NCI-H2081 treated with DMSO at 0.1 percent for 48 hours (cell line): ENCODE measurements at regions not wholly inside any gene's neighbourhood (a gene's known extent, or its start where the extent isn't known, plus 50 kb on each side); places are given as distances from the start of the nearest gene placed in this dataset.
"Not testable (repeated sequence)": the region's sequence is repeated elsewhere in the genome, so short reads cannot be mapped to it uniquely, and the experiment has no call there.

Experiments
- DNase-seq: peaks from one replicate; lab custom pipeline; 2025; lab: John Stamatoyannopoulos, UW

DNA sequence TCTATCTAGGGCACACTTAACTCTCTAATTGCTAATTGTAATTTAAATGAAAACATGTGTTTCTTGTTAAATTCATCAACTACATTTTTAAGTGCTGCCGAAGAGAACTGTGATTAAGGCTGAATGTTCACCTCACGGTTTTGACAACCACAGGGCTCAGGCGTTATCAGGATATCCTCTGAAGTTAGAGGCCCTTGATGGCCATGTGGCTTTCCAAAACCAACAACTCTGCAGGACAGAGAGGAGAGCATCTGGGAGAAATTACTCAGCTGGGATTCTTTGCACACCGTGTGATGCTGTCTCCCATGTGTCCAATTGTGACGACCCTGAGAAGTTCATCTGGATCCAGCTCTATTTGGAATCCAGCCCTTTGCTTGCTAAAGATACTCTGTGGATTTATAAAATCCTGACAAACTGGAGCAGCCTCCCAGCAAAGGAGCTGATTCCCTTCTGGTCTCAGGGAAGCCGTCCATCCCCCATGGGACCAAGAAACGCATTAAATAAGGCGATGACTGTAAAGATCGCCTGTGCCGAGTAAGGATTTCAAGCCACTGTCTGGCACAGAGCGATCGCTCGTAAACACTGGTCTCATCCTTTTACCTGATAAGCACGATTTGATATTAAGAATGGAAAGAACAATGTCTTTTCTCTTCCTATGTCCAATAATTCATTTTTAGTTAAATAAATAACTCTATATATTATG is 401.1 kb downstream of the CD83 start:
- DNase-seq = no peak

DNA sequence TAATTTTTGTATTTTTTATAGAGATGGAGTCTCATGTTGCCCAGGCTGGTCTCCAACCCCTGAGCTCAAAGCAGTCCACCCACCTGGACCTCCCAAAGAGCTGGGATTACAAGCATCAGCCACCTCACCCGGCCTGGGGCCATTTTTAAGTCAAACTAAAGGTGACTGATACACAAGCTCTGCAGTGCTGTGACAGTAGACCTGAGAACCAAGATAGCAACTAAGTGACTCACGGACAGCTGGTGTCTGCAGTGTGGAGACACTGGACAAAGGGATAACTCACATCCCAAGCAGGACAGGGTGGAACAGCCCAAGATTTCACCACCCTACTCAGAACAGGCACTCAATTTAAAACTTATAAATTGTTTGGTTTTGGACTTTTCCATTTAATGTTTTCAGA is 402.5 kb downstream of the CD83 start:
- DNase-seq = no peak

DNA sequence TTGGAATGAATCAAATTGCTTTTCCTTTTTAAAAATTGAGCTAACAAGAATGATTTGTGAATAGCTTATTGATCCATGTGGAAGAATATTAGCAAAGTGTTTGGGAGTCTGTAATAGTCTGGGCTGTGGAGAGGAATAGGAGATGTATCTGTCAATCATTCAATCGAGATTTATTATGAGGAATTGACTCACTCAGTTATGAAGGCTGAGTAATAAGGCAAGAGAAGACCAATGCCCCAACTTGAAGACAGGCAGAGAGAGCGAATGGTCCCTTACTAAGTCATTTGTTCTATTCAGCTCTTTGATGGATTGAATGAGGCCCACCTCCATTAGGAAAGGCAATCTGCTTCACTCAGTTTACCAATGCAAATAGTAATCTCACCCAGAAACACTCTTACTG is 403.0 kb downstream of the CD83 start:
- no peak for DNase-seq

DNA sequence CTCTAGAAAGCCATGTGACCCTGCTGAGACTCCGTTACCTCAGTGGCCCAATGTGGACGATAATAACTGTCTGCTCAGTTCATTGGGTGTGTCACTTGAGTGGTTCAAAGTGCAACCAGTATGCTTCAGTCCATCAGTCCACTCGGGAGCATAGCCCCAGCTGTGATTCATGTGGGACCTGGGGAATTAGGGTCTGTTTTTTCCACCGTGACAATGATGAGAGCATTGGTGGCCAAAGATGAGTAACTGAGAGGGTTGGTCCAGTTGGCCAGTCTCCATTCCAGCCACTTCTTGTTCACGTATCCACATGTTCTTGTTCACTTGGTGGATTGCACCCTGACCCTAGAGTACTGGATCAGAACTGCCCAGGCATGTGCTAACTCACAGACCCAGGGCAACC is 403.6 kb downstream of the CD83 start:
- DNase-seq = no peak

DNA sequence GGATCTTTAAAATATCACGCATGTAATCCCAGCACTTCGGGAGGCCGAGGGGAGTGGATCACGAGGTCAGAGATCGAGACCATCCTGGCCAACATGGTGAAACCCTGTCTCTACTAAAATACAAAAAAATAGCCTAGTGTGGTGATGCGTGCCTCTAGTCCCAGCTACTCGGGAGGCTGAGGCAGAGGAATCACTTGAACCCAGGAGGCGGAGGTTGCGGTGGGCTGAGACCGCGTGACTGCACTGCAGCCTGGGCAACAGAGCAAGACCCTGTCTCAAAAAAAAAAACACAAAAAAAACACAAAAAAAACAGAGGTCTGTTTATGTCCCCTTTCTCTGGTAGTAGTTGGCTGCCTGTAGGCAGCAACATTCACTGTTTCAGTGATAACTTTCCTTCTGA is 404.3 kb downstream of the CD83 start:
- not testable (repeated sequence) for DNase-seq

DNA sequence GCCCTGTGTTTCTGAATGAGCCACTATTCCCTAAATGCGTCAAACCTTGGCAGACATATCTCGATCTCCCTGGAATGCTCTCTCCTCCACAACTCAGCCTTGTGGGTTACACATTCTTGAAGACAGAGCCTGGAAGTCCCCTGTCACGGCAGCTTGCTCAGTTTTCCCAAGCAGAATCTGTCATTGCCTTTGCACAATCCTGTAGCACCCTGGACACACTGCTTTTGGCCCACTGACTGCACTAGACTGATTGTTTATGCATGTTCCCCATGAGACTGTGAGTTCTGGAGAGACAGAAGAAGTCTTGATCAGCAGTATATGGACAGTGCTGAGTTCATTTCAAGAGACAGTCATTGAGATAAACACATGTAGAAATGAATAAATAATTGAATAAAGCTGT is 406.7 kb downstream of the CD83 start:
- no peak for DNase-seq

DNA sequence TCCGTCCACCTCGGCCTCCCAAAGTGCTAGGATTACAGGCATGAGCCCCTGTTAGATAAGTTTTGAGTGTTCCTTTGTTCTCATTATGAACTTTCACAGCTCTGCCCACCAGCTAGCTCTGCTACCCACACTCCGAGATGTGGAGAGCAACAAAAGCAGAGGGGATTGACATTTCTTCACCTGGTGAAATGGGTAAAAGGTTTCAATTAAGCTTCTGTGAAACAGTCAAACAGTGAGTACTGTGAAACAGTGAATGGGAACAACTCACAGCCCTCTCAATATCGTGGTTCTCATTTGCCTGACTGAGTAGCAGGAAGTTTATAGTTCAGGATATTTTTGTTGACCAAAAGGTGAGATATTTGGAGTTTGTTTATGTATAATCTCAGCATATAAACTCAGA is 412.8 kb downstream of the CD83 start:
- DNase-seq = no peak

DNA sequence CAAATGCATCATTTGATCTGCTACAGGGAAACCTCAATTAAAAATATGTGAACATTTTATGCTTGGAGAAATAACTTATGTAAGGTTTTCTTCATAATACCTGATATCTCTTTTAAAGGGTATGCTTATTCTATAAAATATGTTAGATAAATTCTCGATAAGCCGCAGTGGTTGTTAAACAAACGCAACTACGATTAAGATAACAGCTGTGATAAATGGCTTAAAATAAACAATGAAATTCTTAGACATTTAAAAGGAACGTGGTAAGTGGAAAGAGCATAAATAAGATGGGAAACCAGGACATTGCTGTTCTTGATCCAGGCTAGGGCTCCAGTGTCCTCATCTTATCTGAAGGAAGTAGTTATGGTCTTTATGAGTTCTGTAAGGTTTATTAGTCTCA is 415.9 kb downstream of the CD83 start:
- no peak for DNase-seq

DNA sequence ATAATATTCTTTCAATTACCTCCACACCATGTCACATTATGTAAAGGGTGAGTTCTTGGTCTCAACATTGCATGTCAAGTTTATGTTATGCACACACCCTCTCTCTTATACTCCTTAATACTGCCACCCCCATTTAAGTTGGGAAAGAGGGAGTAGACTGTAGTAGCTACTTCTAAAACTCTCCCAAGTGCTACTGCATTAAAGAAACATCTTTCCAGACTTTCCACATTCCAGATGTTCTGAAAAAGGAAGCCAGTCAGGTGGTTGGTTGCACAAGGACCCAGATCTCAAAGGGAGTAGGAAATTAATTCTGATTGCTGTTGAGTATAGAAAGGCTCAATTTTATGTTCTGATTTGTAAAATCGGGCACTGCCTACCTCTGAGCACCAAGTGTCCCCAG is 419.5 kb downstream of the CD83 start:
- DNase-seq = no peak

DNA sequence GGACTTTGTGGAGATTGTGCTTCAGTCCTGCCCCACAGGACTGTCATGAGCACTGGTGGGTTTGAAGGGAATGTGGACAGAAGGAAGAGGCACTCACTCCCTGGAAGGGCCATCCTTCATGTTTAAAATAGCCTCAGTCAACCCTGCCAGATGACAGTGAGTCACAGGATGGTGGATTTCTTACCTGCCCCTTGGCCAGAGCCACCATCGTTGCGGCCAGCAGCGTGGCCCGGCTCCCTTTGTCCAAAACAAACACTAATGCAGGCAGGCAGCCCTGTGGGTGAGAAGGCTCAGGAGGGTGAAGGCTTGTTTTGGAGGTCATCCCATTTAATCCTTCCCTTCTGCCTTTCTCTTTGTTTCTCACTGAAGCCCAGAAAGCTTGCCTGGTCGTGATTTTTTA is 422.7 kb downstream of the CD83 start:
- no peak for DNase-seq

DNA sequence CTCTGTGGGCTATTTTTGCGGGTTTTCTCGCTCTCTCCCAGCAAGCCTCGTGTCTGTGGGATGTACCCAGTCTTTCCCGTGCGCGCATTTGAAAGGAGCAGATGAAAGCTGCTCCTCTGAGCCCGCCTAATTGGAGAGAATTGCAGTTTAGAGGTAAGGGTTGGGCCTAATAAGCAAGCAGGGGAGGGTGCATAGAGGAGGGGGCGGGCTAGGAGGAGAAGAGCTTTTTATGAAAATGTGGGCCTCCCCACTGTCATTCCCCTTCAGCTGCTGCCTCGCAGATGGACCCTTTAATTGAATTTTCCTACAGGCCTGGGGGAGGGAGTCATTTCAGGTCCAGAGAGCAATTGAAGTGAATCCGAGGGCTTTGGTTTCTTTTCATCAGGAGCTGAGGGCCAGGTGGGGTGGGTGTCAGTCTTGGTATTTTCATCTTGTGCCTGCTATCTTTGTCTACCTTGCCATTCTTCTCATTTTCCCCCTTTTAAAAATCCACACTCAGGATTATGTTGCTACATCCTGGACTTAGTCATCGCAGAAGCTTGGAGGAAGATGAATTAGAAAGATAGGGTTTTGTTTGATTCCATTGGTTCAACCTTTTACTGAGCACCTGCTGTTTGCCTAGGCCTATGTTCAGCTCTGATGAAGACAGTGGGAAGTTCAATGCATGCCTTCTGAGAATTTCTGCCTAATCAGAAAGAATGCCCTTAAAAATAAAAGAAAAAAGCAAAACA is 423.4 kb downstream of the CD83 start:
- no peak for DNase-seq

DNA sequence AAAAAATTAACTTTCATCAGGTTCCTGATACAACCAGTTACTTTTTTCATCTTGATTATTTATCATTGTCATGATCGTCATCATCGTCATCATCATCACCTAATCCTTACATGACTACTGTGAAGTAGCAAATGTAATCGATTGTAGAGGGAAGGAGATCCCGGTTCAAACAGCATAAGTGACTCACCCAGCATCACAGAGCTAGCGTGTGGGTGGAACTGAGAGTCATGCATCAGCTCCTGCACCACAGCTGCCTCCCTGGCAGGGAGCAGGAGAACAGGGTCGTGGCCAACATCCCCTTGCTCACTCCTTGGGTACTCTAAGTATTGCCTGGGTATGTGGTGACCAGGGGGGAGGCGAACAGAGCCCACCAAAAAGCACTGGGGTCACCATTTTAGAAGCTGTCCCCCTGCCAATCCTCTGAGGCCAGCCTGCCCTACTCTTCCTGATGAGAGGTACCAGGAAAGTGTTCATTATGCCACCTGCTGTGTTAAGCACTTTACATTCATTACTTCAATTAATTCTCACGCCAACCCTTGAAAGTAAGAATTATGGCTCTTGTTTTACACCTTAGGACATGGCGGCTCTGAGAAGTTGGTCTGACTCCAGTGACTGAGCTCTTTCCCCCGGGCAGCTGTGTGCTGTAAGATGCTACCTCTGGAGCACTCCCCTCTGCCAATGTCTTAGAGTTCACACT is 425.2 kb downstream of the CD83 start:
- DNase-seq = no peak

DNA sequence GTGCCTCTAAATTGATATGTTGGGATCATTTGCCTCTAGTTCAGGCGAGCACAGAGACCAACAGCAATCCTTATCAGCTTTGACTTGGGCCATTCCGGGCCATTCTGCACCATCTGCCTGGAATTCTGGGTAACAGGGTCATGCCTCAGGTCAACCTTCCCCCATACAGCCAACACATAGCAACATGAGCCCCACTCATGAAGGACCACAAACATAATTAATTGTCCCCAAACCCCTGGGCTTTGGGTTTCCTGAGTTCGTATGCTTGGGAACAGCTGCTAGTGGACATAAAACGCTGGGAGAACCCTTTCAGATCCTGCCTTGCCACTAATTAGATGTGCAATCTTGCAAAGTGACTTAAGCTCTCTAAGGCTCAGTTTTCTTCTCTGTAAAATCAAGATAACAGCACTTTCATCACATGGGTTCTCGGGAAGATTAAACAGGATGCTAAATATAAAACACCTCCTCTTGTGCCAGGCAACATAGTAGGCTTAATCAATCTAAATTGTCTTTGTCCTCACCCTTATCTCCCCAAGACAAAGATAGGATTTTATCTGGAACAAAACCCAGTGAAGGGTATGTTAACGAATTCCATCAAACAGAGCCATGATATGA is 426.5 kb downstream of the CD83 start:
- DNase-seq = no peak

DNA sequence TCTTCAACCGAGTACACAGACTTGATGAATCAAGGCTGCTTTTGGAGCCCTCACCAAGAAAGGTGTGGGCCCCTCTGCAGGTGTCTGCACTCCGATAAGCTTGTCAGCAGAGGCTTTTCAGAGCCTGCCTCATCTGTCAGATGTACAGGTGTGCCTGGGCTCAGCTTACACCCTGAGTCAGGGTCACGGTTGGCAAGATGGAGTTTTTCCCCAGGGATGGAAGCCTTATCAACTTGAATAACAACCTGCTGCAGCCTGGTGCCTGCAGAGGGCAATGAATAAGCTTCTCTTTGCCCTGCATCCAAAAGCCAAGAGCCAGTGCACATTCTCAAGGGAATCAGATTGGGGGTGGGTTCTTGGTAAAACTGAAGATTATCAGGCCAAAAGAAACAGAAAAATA is 427.1 kb downstream of the CD83 start:
- DNase-seq = no peak

DNA sequence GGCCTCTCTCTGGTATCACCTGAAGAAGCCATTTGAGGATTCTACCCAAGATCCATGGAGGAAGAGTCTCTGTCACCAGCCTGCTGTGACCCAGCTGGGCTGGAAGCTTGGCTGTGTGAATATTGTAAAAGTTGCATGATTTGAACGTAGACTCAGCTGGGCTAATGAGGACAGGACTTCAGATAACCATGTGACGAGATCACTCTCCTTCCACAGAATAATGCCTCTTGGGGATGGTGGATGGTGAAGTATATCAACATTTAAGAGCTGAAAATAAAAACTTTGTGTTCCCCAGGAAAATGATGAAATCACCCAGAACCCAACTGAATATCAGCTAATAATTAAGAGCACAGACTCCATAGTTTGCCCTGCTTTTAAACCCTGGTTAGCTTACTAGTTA is 427.9 kb downstream of the CD83 start:
- DNase-seq = no peak

DNA sequence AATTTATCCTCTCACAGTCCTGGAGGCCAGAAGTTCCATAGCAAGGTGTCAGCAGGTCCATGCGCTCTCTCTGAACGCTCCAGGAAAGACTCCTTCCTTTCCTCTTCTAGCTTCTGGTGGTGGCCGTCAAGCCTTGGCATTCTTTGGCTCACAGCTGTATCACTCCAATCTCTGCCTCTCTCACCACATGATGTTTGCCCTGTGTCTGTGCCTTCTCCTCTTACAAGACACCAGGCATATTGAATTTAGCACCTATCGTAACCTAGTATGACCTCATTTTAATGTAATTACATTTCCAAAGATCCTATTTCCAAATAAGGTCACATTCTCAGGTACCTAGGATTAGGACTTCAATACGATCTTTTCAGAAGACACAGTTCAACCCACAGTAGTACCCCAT is 428.5 kb downstream of the CD83 start:
- no peak for DNase-seq

DNA sequence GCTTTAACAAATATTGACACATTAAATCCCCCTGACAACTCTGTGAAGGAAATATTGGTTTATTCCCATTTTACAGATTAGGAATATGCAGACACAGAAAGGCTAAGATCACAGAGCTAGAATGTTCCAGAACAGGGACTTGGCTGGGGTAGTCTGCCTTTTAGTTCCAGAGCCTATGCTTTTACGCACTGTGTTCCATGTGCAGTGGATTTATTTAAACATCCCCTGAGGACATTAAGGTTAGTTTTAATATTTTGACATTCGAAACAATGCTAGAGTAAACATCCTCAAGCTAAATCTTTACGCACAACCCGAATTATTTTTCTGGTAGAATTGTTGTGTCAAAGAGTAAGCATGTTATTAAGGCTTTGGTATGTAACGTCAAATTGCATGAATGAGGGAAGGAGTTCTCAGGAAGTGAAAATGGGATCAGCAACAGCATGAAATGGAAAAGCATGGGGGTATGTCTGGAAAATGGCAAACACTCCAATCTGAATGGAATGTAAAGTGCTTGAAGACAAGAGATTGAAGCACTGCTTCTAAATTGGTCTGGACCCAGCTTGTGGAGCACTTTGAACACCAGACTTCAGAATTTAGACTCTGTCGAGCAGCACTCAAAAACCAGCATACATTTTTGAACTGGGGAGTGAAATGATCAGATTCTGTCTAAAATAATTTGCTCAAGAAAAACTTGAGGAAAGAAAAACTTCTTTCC is 429.9 kb downstream of the CD83 start:
- DNase-seq = no peak

DNA sequence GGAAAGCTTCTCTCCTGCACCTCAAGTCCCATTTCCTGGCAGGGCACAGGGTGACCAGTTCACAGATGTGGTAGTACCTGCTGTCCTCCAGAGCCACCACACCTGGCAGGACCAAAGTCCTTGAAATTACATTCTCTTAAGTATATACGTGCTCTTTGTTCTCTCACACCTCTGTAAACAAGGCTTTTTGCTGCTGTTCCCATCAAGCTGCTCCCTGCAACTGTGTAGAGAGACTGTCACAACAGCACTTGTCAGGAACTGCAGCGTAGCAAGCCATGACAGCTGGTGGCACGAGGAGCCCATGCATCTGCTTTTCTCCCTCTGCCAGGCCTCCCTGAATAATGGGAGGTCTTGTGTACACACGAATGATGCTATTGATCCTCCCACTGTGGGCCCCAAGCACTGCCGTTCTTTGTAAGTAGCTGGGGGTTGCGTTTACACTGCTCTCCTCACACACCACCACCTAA is 431.8 kb downstream of the CD83 start:
- no peak for DNase-seq

DNA sequence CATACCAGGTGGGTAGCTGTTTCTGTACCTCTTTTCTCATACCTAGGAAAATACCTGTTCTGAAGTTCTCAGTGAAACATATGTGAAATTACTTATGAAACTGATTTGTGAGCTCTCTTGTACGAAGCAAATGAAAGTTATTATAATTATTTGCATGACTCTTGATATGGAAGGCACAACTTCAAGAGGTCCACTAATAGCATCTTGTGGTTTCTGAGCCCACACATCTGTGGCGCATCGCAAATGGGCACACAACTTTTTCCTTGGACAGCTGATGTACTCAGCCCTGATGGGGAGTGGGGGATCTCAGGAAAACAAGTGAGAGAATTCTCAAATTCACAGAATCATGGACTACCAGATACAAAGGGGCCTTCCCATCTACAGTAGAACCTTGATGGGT is 432.3 kb downstream of the CD83 start:
- DNase-seq = no peak

DNA sequence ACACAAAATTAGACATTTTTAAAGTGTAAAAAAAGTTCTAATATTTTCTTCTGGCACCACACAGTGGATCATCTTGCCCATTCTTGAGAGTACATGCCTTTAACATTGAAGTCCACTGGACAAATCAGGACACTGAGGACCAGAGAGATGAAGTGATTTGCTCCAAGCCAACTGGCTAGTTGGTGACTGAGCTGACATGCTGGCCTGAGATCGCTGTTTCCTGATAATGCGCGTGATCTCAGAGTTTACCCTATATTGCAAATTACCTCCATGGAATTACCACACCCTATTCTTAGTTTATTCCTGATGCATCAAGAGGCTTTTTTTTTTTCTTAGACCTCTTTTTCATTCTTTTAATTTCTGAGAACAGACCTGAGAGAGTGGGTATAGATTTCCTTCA is 432.8 kb downstream of the CD83 start:
- no peak for DNase-seq

DNA sequence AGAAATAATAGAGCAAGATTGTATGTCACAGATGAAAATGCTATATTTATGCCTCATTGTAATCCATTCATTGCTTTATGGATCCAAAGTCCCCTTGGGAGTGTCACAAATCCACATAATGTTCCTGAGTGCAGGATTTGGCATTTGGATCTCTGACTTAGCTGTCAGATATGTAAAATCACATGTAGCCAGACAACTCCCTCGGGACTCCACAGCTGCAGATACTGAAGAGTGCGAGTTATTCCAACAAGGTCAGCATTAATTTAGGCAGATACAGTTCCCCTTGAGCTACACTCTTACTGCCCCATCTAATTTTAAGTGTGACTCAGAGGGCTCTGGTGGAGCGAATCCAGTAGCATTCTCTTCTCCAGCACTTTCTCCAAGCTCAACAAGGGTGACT is 433.2 kb downstream of the CD83 start:
- DNase-seq = no peak

DNA sequence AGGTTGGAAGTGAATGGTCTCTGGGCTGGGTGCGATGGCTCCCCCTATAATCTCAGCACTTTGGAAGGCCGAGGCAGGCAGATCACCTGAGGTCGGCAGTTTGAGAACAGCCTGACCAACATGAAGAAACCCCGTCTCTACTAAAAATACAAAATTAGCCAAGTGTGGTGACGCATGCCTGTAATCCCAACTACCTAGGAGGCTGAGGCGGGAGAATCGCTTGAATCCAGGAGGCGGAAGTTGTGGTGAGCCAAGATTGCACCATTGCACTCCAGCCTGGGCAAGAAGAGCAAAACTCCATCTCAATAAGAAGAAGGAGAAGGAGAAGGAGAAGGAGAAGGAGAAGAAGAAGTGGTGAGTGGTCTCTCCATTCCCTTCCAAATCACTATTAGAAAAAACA is 434.0 kb downstream of the CD83 start:
- not testable (repeated sequence) for DNase-seq
